Esophagus muscularis mucosa (tissue), 3 donors: ENCODE measurements at regions not wholly inside any gene's neighbourhood (a gene's known extent, or its start where the extent isn't known, plus 50 kb on each side); places are given as distances from the start of the nearest gene placed in this dataset.

Experiments used
- CTCF ChIP-seq, 3 experiments: fragments of 200-600 bp in 2 of 3; fragments of 450-650 bp in 1 of 3; sonication (generic) in 2 of 3; IDR thresholded peaks; one replicate each; pipeline ENCODE4 v1.5.1; 2017 to 2019; ENCODE audit warnings: antibody characterized with exemption in 3 of 3, mild to moderate bottlenecking in 2 of 3, moderate library complexity in 1 of 3
- POLR2A ChIP-seq: fragments of 450-650 bp; IDR thresholded peaks from one replicate; pipeline ENCODE4 v1.6.1; 2017; ENCODE audit warnings: antibody characterized with exemption, moderate library complexity, mild to moderate bottlenecking, low read depth
- POLR2AphosphoS5 ChIP-seq, 2 donors: sonication (generic); formaldehyde crosslinking; IDR thresholded peaks; one replicate each; pipeline ENCODE4 v1.6.1; 2017; ENCODE audit warnings: antibody characterized with exemption in 2 of 2

DNA sequence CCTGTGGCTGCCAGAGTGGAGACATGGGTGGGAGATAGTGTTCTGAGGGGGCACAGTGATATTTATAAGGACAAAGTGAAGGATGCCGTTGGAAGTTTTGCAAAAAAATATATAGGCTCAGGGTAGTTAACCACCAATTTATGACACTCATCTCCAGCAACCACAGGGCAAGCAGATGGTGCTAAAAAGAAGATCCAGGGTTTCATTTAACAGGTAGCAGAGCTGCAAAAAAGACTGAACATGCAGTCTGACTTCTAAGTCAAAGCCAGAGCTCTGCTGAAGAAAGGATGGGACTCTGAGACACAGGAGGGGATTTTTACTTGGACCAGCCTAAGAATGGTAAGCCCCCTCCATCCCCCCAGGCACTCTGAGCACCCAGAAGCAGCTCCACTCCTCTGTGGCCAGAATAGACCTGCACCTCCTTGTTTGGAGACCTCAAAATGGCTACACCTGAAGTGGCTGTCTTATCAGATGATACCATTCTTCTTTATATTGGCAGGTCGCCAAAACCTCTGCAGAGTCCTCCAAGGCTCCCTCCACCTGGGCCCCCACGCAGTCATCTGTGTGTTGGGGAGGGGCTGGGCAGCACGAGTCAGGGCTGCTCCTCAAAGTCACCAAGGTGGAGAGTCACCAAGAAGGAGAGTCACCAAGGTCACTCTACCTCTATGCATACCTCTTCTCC is 161.4 kb upstream of the FAM9B start:
- no peak for TF ChIP-seq POLR2A
- no peak for TF ChIP-seq CTCF (IDR thresholded peaks at IDR 0.05)
- TF ChIP-seq POLR2AphosphoS5 (IDR thresholded peaks at IDR 0.05): no peak
